T47D (cell line): ENCODE measurements at regions not wholly inside any gene's neighbourhood (a gene's known extent, or its start where the extent isn't known, plus 50 kb on each side); places are given as distances from the start of the nearest gene placed in this dataset.

Experiments
- DNase-seq, 2 experiments: peaks; one replicate each; pipeline versions ENCODE4 v3.0.0 to v3.0.0-alpha.2; 2011 to 2012; ENCODE audit warnings: low read depth in 1 of 2, low spot score in 1 of 2
- JUND ChIP-seq: IDR thresholded peaks from 2 replicates; pipeline ENCODE4 v1.6.1; 2012; ENCODE audit warnings: low read depth
- in situ Hi-C: cut with HindIII; loops from 2 replicates; pipeline ENCODE4 v1.10.0; 2016; ENCODE audit warnings: low sequenced_read_pairs, low pct_unique_long_range_greater_than_20kb

- no peak for DNase-seq
Measured at GRCh38 chr4:159451006-159451405, 348.1 kb downstream of the RAPGEF2 start.

GRCh38 chr4:159455675-159456237 is 352.9 kb downstream of the RAPGEF2 start:
- no peak for TF ChIP-seq JUND
- peak; percentile 29 to 70 for DNase-seq
- in situ Hi-C loops = no loop called here

More at GRCh38 chr4:159451006-159451405, 348.1 kb downstream of the RAPGEF2 start:
- no peak for TF ChIP-seq JUND
- in situ Hi-C loops = no loop called here

DNA sequence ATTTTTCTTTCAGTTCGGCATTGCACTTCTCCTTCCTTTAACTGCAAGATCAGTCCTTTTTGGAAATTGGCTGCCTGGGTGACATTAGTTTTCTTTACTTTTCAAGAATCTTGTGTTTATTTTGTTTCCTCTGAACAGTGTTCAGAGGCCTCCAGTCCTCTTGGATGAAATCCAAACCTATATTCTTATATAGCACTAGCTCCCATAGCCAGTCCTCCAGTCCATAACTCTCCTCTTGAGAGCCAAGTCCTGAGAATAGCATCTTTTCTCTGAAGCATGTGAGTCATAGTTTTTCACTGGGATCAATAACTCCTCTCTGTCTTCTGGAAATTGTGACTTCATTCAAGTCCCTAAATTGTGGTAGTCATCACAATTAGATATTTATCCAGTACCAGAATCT is 357.5 kb downstream of the RAPGEF2 start:
- DNase-seq = no peak
- in situ Hi-C loops = no loop called here

GRCh38 chr4:159463235-159463634 is 360.4 kb downstream of the RAPGEF2 start:
- DNase-seq = no peak
- in situ Hi-C loops = no loop called here
- TF ChIP-seq JUND = no peak

More for the DNA sequence above, 357.5 kb downstream of the RAPGEF2 start:
- no peak for TF ChIP-seq JUND

- in situ Hi-C loops = no loop called here
- DNase-seq = no peak
Measured at GRCh38 chr4:159464302-159464701, 361.4 kb downstream of the RAPGEF2 start.

GRCh38 chr4:159476886-159477285 is 374.0 kb downstream of the RAPGEF2 start:
- in situ Hi-C loops = no loop called here
- no peak for TF ChIP-seq JUND
- no peak for DNase-seq

More at GRCh38 chr4:159464302-159464701, 361.4 kb downstream of the RAPGEF2 start:
- no peak for TF ChIP-seq JUND

- in situ Hi-C loops = no loop called here
- TF ChIP-seq JUND = no peak
- DNase-seq = no peak
Measured at GRCh38 chr4:159480826-159481225, 377.9 kb downstream of the RAPGEF2 start.

DNA sequence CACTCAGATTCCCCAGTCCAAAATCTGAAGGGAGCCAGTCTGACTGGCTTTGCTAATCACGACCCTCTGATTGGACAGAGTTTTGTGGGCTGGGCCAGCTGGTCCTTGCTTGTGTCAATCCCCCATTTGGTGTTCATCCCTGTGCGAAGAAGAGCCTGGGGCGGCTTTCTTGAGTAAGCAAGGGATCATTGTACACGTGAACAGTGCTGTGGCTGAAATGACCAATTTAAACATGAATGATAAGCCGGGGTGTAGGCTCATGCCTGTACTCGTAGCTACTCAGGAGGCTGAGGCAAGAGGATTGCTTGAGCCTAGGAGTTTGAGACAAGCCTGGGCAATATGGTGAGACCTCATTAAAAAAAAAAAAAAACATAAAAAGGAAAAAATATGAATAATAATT is 379.1 kb downstream of the RAPGEF2 start:
- TF ChIP-seq JUND = no peak
- DNase-seq = no peak
- in situ Hi-C loops = no loop called here

GRCh38 chr4:159483110-159483781 is 380.4 kb downstream of the RAPGEF2 start:
- DNase-seq = no peak
- in situ Hi-C loops = no loop called here
- no peak for TF ChIP-seq JUND

- in situ Hi-C loops = no loop called here
- DNase-seq = peak in 1 of 2 experiments; percentile 10
- TF ChIP-seq JUND = no peak
Measured at GRCh38 chr4:159483782-159484741, 381.2 kb downstream of the RAPGEF2 start.

DNA sequence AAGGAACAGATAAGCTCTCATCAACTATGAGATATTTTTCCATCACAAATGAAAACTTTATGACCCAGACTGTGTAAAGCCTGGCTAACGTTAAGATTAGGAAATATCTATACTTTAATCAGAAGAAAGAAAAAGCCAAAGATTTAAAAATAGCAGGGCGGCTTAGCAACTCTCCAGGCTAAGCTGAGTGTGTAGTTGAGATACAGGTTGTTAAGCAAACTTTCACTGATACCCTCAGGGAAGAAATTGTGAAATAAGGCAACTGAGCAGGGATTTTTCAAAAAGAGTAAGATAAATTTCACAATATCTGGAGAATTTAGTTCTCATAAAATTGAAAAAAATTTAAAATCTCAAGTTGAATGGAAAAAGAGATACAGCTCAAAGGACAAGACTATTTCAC is 382.0 kb downstream of the RAPGEF2 start:
- DNase-seq = peak in 1 of 2 experiments; percentile 43
- in situ Hi-C loops = no loop called here
- no peak for TF ChIP-seq JUND

DNA sequence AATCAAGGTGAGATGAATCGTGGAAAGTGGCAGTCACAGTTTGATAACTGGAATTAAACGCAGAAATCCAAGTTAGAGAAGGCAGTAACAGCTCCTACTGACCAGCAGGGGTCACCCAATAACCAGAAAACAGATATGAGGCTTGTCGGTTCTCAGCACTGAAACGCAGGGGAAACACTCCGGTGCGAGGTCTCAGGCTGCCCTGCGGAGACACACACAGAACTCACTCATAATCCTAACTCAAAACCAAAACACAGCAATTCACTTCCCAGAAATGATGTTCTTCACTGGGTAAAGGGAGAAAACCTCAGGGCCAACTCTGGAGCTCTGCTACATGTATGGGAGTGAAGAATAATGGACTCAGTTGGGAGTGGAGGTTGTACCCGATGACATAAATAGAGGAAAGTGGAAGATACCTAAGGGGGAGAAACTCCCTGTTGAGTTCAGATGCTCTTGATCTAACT is 384.4 kb downstream of the RAPGEF2 start:
- DNase-seq = peak; percentile 17 to 79
- TF ChIP-seq JUND = no peak
- in situ Hi-C loops = no loop called here
